A673 (cell line): ENCODE measurements at regions not wholly inside any gene's neighbourhood (a gene's known extent, or its start where the extent isn't known, plus 50 kb on each side); places are given as distances from the start of the nearest gene placed in this dataset.

Experiments used
- BruUV-seq: library from RNA; stranded (reverse); fragments of 400-500 nt; replicated peaks from 2 replicates; lab custom pipeline; 2021; lab: Mats Ljungman, UMichigan
- CTCF ChIA-PET: fragments of 300-600 bp; sonication (Branson Sonifier 250); formaldehyde crosslinking; loops from one replicate; lab custom pipeline; 2022; ENCODE audit warnings: antibody characterized with exemption; lab: Charles Lee
- POLR2A ChIA-PET: fragments of 300-600 bp; sonication (Branson Sonifier 250); formaldehyde crosslinking; loops from one replicate; lab custom pipeline; 2022; ENCODE audit warnings: antibody characterized with exemption; ENCODE audit not compliant: low non-redundant PET; lab: Charles Lee
- DNase-seq: peaks from one replicate; pipeline ENCODE4 v3.0.0-alpha.2; 2015; ENCODE audit warnings: low spot score
- H3K27ac ChIP-seq: fragments of 200-600 bp; sonication (generic); 2 replicates; pipeline ENCODE4 v1.5.1; 2016; ENCODE audit warnings: mixed run types, low read depth, mild to moderate bottlenecking, mixed read lengths, antibody characterized with exemption, low read length; ENCODE audit not compliant: poor library complexity, severe bottlenecking
- H3K27me3 ChIP-seq: fragments of 200-600 bp; sonication (generic); replicated peaks from 2 replicates; pipeline ENCODE4 v1.6.1; 2017; ENCODE audit warnings: mixed run types, low read depth, mild to moderate bottlenecking, mixed read lengths, antibody characterized with exemption, low read length; ENCODE audit not compliant: insufficient read depth, poor library complexity
- H3K36me3 ChIP-seq: fragments of 200-600 bp; sonication (generic); 2 replicates; pipeline ENCODE4 v1.6.1; 2016; ENCODE audit warnings: mixed run types, mild to moderate bottlenecking, mixed read lengths, antibody characterized with exemption, low read length; ENCODE audit not compliant: insufficient read depth, poor library complexity, severe bottlenecking
- H3K4me1 ChIP-seq: fragments of 200-600 bp; sonication (generic); 2 replicates; pipeline ENCODE4 v1.6.1; 2017; ENCODE audit warnings: mixed run types, mild to moderate bottlenecking, mixed read lengths, antibody characterized with exemption, low read length; ENCODE audit not compliant: insufficient read depth, poor library complexity, severe bottlenecking
- H3K4me3 ChIP-seq: fragments of 200-600 bp; sonication (generic); 2 replicates; pipeline ENCODE4 v1.5.1; 2016; ENCODE audit warnings: low read depth, mixed run types, mild to moderate bottlenecking, mixed read lengths, low read length; ENCODE audit not compliant: poor library complexity, severe bottlenecking
- H3K9me3 ChIP-seq: fragments of 200-600 bp; sonication (generic); 2 replicates; pipeline ENCODE4 v1.6.1; 2016; ENCODE audit warnings: mixed run types, low read depth, mild to moderate bottlenecking, mixed read lengths, antibody characterized with exemption, low read length; ENCODE audit not compliant: poor library complexity, severe bottlenecking
- CTCF ChIP-seq: fragments of 300-800, 200-600 bp; sonication (generic); conservative IDR thresholded peaks from 2 replicates; pipeline ENCODE4 v1.5.1; 2017; ENCODE audit warnings: low read depth, mild to moderate bottlenecking, antibody characterized with exemption, low read length, moderate library complexity, mixed read lengths
- EZH2 ChIP-seq: fragments of 200-600 bp; sonication (generic); IDR thresholded peaks from 2 replicates; pipeline ENCODE4 v1.6.1; 2017; ENCODE audit warnings: borderline replicate concordance, low read depth, mild to moderate bottlenecking, mixed read lengths, antibody characterized with exemption, low read length; ENCODE audit not compliant: poor library complexity, severe bottlenecking
- intact Hi-C: fragments of 100-400 bp; cut with micrococcal nuclease; formaldehyde crosslinking; loops from one replicate; pipeline ENCODE4 v1.10.0; 2022; ENCODE audit not compliant: unreplicated experiment

DNA sequence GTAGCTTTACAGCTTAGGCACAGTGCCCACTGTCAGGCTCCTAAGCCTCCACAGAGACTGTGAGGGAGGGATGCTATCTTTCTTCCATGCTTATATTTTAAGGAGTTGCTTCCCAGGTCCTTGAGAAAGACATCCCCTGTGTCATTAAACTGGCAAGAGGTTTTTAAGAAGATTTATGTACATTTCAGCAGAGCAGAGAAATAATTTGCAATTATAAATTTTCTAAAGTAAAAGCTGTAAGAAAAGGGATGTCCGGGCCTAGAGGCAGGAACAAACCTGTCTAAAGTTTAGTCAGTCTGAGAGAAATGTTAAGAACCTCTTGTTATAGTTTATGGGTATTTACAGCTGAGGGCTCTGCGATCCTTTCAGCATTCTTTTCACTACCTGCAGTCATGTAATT lies 716.1 kb downstream of the SLC16A7 start:
- Histone ChIP-seq H3K9me3 (no peaks in the 10 kb centered on the region), H3K27ac (no peak overlapping the region), H3K4me3 (no peak overlapping the region), H3K4me1 (no peaks in the 10 kb centered on the region), H3K27me3 (no peaks in the 10 kb centered on the region), H3K36me3 (no peaks in the 10 kb centered on the region)
- ChIA-PET POLR2A (no interaction called here), CTCF (no interaction called here)
- no TSS peak for BruUV-seq
- no peak for DNase-seq
- TF ChIP-seq EZH2 (no peak), CTCF (no peak)
- intact Hi-C loops = no loop called here

GRCh38 chr12:60317361-60317760 lies 721.5 kb downstream of the SLC16A7 start:
- ChIA-PET POLR2A (no interaction called here), CTCF (no interaction called here)
- no TSS peak for BruUV-seq
- Histone ChIP-seq H3K4me1 (no peaks in the 10 kb centered on the region), H3K4me3 (no peak overlapping the region), H3K36me3 (no peaks in the 10 kb centered on the region), H3K9me3 (peaks cover 5% of the 10 kb centered on the region), H3K27ac (no peak overlapping the region), H3K27me3 (no peaks in the 10 kb centered on the region)
- no peak for DNase-seq
- no peak for TF ChIP-seq EZH2
- intact Hi-C loops = no loop called here

DNA sequence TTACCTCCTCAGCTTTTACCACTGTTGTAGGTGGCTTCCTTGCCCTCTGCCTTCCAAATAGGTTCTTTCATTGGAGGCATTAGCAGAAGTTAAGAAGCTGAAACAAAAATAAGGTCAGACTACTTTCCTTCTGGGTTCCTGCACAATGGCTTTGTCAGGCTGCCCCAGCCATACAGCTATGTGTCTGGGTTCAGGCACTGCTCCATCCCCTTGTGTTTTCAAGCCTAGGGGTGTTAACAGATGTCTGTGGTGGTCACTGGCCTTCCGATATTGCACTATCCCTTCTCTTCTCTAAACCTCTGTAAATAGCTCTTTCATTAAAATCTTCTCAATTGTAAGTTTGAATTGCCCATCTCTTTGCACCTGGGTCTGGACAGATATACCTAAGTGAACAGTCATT lies 728.9 kb downstream of the SLC16A7 start:
- Histone ChIP-seq H3K4me3 (no peak overlapping the region), H3K4me1 (no peaks in the 10 kb centered on the region), H3K36me3 (no peaks in the 10 kb centered on the region), H3K27ac (no peak overlapping the region), H3K27me3 (no peaks in the 10 kb centered on the region), H3K9me3 (no peaks in the 10 kb centered on the region)
- intact Hi-C loops = no loop called here
- ChIA-PET CTCF (no interaction called here), POLR2A (no interaction called here)
- TF ChIP-seq EZH2 (no peak), CTCF (no peak)
- BruUV-seq = no TSS peak
- DNase-seq = no peak

DNA sequence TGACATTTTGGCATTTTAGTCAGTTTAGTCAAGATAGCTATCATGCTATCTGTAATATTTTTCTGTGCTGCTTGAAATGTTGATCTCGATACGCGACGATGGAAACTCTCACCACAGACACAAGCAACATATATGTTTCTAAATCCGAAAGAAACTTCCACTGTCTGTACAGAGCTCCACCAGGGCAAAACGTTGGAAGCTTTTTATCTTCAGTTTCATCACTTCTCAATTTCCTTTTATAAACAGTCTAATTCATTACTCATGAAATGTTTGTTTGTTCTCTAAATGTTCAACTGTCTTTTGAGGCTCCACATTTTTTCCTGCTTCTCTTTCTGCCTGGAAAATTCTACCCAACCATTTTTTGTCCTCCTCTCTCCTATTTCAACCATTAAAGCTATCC lies 737.6 kb downstream of the SLC16A7 start:
- intact Hi-C loops = no loop called here
- no peak for DNase-seq
- no peaks in the 10 kb centered on the region for H3K9me3 ChIP-seq
- H3K4me3 ChIP-seq = no peak overlapping the region
- H3K27me3 ChIP-seq = no peaks in the 10 kb centered on the region
- TF ChIP-seq CTCF (no peak), EZH2 (no peak)
- no TSS peak for BruUV-seq
- POLR2A ChIA-PET = no interaction called here
- no peak overlapping the region for H3K27ac ChIP-seq
- H3K4me1 ChIP-seq = no peaks in the 10 kb centered on the region
- no peaks in the 10 kb centered on the region for H3K36me3 ChIP-seq
- CTCF ChIA-PET = no interaction called here
